ENCODE measurements at regions not wholly inside any gene's neighbourhood (a gene's known extent, or its start where the extent isn't known, plus 50 kb on each side); places are given as distances from the start of the nearest gene placed in this dataset.

DNA sequence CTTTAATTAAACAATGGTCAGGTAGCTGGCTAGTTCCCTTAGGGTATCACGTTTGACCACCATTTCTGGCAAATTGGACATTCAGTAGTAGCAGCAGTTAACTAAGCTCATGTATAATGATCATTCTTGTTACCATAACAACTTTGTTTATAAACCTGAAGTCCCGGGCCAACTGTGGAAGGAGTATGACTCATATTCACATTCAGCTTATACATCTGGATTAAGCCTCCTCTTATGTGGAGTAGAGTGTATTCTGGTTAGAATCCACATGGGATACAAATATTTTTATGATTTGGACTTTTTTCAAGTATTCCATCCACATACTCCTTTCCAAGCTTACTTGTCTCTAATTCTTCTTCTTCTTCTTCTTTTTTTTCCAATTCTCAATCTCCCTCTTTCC, 70.3 kb upstream of the ZSWIM2 start:
- no peak for DNase-seq

DNA sequence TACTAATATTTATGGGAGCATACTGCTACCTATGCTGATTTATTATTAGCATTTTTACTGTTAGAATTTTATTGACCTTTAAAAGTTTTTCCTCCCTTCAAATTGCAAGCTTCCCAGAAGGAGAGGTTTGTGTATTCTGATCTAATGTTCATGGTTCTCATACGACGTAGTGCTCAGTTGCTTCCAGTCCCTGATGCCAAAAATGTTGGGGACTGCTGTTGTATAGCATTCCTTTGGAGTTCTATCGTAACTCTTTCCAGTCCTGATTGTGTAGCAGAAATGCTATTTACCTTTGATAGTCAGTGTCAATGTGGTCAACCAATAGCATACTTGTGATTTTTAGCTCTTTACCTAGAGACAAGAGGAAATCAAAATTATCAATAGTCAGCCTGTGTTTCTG, 69.5 kb upstream of the ZSWIM2 start:
- no peak for DNase-seq

DNA sequence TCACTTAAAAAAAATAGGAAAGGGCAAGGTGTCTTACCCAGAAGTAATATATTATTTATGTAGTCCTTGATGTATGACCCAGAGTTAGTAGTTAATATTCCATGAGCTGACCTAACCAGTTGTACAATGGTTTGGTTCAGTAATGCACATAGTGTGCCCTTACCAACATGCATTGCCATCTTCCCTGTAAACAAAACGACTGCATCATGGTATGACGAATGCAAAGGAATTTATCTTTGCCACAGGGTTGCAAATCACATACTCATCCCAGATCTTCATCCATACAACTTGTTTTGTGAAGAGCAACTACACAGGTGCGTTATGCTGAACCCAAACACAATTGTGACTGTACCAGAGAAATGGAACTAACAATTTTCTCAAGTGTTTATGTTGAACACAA, 68.9 kb upstream of the ZSWIM2 start:
- no peak for DNase-seq

DNA sequence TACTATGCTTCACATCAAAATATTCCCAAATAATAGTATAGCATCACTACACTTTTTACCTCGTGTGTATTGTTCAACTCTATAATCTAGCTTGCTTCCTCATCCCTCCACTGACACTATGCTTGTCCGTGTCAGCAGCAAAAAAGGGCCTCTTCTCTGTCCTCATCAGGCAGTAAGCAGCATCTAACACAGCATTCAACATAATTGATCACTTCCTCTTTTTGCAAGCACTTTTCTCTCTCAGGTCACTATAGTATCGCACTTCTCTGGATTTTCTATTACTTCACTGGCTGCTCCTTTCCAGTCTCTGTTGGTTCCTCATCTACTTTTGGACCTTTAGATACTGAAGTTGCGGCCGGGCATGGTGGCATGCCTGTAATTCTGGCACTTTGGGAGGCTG, 64.9 kb upstream of the ZSWIM2 start:
- DNase-seq = peak; percentile 0

DNA sequence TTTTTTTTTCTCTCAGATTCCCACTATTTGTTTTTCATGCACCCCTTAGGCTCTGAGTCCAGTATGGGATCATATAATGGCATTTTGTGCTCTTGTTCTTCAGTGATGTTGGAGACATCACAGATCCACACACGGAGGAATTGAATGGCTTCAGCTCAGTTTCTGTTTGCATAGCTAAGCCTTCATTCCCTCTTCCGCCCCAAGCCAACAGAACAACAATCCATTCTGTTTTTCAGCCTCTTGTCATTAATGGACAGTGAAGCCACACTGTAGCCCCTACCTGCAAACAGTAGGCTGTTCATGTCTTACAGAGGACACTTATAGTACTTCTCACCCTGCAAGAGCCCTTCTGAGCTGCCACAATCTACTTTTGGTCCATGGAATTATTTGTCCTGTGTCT, 64.0 kb upstream of the ZSWIM2 start:
- no peak for DNase-seq

DNA sequence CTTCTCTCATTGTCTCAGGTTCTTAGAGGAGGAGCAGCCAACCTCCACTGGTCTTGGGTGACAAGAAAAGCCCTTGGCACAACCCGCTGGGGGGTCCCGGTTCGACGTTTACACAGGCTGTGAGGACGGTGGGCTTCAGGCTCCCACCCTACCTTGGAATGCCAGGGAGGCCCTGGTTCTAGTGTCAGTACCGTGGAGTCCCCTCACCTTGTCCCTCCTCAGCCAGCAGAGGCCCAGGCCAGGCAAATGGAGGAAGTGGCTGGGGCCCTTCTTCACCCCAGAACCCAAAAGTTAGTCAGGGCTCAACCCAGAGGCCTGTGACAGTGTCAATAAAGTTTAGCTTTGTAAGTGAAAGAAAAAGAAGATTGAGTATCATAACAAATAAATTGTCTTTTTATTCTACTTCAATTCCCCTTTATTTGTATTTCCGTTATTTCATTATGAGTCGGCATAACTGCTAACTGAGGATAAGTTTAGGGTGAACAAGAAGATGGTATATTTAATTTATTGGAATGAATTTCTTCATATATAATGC, 62.6 kb upstream of the ZSWIM2 start:
- DNase-seq = no peak

DNA sequence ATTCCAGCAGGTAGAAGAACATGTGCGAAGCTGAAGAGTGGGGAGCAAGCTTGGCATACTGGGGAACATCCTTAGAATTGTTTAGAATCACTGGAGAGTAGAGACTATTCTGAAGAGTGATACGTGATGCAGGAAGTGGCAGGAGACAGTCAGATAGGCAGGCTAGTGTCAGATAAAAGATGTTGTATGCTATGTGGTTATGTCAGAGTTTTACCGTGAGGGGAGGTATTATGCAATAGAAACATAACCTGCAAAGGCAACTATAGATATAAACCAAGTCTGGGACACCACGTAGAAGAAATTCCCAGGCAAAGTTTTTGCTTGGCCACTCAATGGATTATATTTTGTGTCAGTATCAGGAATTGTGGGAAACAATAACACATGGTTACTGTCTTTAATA, 62.0 kb upstream of the ZSWIM2 start:
- DNase-seq = no peak

DNA sequence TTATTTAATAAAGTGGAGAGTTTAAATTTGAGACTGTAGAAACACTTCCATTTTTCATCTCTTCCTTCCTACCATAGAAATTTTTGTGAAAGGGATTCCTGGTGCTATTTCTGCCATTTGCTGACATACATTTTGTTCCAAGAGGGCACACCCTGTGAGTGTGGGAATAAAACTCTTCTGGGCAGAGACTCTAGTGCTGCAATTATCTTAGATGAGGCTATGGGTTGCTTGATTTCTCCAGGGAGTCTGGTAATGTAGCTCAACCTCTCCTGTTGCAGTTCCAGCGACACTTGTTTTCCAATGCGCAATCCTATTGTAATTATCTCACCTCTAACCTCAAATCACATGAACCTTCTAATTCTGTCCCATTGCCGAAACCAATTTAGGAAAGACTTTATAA, 60.1 kb upstream of the ZSWIM2 start:
- no peak for DNase-seq

DNA sequence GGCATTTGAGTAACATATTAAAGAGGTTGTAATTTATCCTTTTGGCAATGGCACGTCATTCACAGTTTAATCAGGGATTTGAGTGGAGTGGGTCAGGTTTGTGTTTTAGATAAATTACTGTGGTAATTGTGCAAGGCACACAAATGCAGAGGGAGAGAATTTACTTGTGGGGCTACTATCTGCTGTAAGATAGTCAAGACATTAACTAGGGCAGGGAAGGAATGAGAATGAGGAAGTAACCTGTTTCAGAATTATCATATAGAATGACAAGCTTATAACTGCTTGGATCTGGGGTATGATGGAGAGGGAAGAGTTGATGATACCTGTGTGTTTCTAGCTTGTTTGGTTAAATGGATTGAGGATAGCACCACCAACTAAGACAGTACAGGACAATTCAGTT, 58.9 kb upstream of the ZSWIM2 start:
- DNase-seq = no peak

DNA sequence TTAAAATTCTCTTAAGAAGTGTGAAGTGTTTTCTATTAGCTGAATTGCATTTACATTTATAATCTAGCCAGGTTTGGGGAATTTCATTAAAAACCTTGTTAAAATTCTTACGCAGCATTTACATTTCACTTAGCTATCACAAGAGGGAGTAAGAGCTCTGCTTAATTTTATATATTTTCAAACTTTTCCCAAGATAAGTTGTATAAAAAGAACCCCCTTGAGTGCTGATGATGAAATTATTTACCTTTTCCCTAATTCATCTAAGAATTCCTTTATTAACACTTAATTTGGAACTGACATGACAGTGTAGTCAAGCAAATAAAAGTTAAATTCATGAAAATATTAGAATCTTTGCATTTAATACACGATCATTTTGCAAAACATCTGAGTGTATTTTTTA, 54.2 kb upstream of the ZSWIM2 start:
- no peak for DNase-seq
